Prostate gland (tissue), 2 donors: ENCODE measurements at regions not wholly inside any gene's neighbourhood (a gene's known extent, or its start where the extent isn't known, plus 50 kb on each side); places are given as distances from the start of the nearest gene placed in this dataset.

Experiments
- POLR2A ChIP-seq: fragments of 450-650 bp; IDR thresholded peaks from one replicate; pipeline ENCODE4 v1.6.1; 2016; ENCODE audit warnings: antibody characterized with exemption, mild to moderate bottlenecking
- TF ChIP-seq, protein P1 (sequence below), 4 experiments: fragments of 200-600 bp in 2 of 4; fragments of 450-650 bp in 2 of 4; sonication (generic) in 2 of 4; IDR thresholded peaks; 1 replicate in 3 of 4; 2 replicates in 1 of 4; pipeline ENCODE4 v1.5.1; 2016 to 2019; ENCODE audit warnings: antibody characterized with exemption in 4 of 4, mild to moderate bottlenecking in 2 of 4, moderate library complexity in 2 of 4

DNA sequence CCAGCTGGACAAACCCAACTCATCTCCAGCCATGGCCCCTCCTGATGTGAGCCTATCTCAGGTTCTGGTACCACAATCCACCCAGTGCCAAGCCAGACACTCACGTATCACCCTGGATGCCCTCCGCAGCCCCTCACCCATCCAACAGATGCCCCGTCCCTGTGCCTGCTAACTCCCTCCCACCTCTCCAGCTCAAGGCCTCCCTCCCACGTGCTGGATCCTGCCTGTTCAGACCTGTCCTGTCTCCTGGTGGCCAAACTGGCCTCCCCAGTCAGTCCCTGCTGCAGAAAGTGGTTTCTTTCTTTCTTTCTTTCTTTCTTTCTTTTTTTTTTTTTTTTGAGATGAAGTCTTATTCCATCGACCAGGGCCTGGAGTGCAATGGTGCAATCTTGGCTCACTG is 86.2 kb downstream of the RRM2 start:
- TF ChIP-seq POLR2A, result no peak
- TF ChIP-seq, protein P1, sequence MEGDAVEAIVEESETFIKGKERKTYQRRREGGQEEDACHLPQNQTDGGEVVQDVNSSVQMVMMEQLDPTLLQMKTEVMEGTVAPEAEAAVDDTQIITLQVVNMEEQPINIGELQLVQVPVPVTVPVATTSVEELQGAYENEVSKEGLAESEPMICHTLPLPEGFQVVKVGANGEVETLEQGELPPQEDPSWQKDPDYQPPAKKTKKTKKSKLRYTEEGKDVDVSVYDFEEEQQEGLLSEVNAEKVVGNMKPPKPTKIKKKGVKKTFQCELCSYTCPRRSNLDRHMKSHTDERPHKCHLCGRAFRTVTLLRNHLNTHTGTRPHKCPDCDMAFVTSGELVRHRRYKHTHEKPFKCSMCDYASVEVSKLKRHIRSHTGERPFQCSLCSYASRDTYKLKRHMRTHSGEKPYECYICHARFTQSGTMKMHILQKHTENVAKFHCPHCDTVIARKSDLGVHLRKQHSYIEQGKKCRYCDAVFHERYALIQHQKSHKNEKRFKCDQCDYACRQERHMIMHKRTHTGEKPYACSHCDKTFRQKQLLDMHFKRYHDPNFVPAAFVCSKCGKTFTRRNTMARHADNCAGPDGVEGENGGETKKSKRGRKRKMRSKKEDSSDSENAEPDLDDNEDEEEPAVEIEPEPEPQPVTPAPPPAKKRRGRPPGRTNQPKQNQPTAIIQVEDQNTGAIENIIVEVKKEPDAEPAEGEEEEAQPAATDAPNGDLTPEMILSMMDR (IDR thresholded peaks at IDR 0.05), result no peak
